ENCODE measurements at regions not wholly inside any gene's neighbourhood (a gene's known extent, or its start where the extent isn't known, plus 50 kb on each side); places are given as distances from the start of the nearest gene placed in this dataset.
"Not testable (repeated sequence)": the region's sequence is repeated elsewhere in the genome, so short reads cannot be mapped to it uniquely, and the experiment has no call there.

- Histone ChIP-seq H3K36me3 (ENCODE audit: insufficient read depth, low read length) (no peaks in the 10 kb centered on the region), H3K27me3 (ENCODE audit: insufficient read depth, low read length, poor library complexity, severe bottlenecking) (no peaks in the 10 kb centered on the region), H3K79me2 (ENCODE audit: insufficient read depth, low read length) (no peaks in the 10 kb centered on the region), H3K4me1 (ENCODE audit: insufficient read depth, low read length, poor library complexity, severe bottlenecking) (no peaks in the 10 kb centered on the region), H3K4me3 (ENCODE audit: low read length, poor library complexity, severe bottlenecking) (no peak overlapping the region), H3K4me2 (ENCODE audit: low read depth, low read length, poor library complexity, severe bottlenecking) (no peak overlapping the region), H3K9me3 (ENCODE audit: insufficient read depth, low read depth, low read length) (no peaks in the 10 kb centered on the region), H3F3A (ENCODE audit: low read depth) (no peaks in the 10 kb centered on the region), H3K9ac (ENCODE audit: low read depth, low read length, poor library complexity, severe bottlenecking) (no peak overlapping the region), H4K20me1 (ENCODE audit: insufficient read depth, low read length, poor library complexity, severe bottlenecking) (no peaks in the 10 kb centered on the region), H2AFZ (ENCODE audit: low read length) (no peak overlapping the region), H3K9me2 (replicated peaks; ENCODE audit: low read depth, low read length) (no peaks in the 10 kb centered on the region)
- TF ChIP-seq CTCF (conservative IDR thresholded peaks at IDR 0.05; ENCODE audit: low read length) (no peak), EZH2phosphoT487 (IDR thresholded peaks at IDR 0.05; ENCODE audit: borderline replicate concordance) (no peak)
Observed at GRCh38 chr3:154919226-154919625, 160.9 kb upstream of the MME start.

GRCh38 chr3:154904328-154904727 lies 175.8 kb upstream of the MME start:
- no peaks in the 10 kb centered on the region for H3K4me1 ChIP-seq (ENCODE audit: insufficient read depth, low read length, poor library complexity, severe bottlenecking)
- H3K79me2 ChIP-seq (ENCODE audit: insufficient read depth, low read length) = no peaks in the 10 kb centered on the region
- no peaks in the 10 kb centered on the region for H4K20me1 ChIP-seq (ENCODE audit: insufficient read depth, low read length, poor library complexity, severe bottlenecking)
- H3K9me3 ChIP-seq (ENCODE audit: insufficient read depth, low read depth, low read length) = no peaks in the 10 kb centered on the region
- H3F3A ChIP-seq (ENCODE audit: low read depth) = no peaks in the 10 kb centered on the region; the same call in 1 of the 2 replicates
- peak overlapping the region; percentile 20; the same call in 1 of the 2 replicates for H2AFZ ChIP-seq (ENCODE audit: low read length)
- H3K4me2 ChIP-seq (ENCODE audit: low read depth, low read length, poor library complexity, severe bottlenecking) = no peak overlapping the region
- H3K4me3 ChIP-seq (ENCODE audit: low read length, poor library complexity, severe bottlenecking) = no peak overlapping the region
- no peaks in the 10 kb centered on the region for H3K9me2 ChIP-seq (replicated peaks; ENCODE audit: low read depth, low read length)
- no peaks in the 10 kb centered on the region for H3K27me3 ChIP-seq (ENCODE audit: insufficient read depth, low read length, poor library complexity, severe bottlenecking)
- TF ChIP-seq CTCF (conservative IDR thresholded peaks at IDR 0.05; ENCODE audit: low read length) (peak; percentile 63), EZH2phosphoT487 (IDR thresholded peaks at IDR 0.05; ENCODE audit: borderline replicate concordance) (no peak)
- no peak overlapping the region for H3K9ac ChIP-seq (ENCODE audit: low read depth, low read length, poor library complexity, severe bottlenecking)
- H3K36me3 ChIP-seq (ENCODE audit: insufficient read depth, low read length) = no peaks in the 10 kb centered on the region

GRCh38 chr3:154902495-154902894 lies 177.6 kb upstream of the MME start:
- not testable (repeated sequence) for H3K27me3 ChIP-seq (ENCODE audit: insufficient read depth, low read length, poor library complexity, severe bottlenecking); H3F3A ChIP-seq (ENCODE audit: low read depth); H3K4me2 ChIP-seq (ENCODE audit: low read depth, low read length, poor library complexity, severe bottlenecking); H4K20me1 ChIP-seq (ENCODE audit: insufficient read depth, low read length, poor library complexity, severe bottlenecking); H2AFZ ChIP-seq (ENCODE audit: low read length); H3K4me3 ChIP-seq (ENCODE audit: low read length, poor library complexity, severe bottlenecking); H3K79me2 ChIP-seq (ENCODE audit: insufficient read depth, low read length); H3K36me3 ChIP-seq (ENCODE audit: insufficient read depth, low read length); H3K9ac ChIP-seq (ENCODE audit: low read depth, low read length, poor library complexity, severe bottlenecking); H3K9me2 ChIP-seq (replicated peaks; ENCODE audit: low read depth, low read length); H3K4me1 ChIP-seq (ENCODE audit: insufficient read depth, low read length, poor library complexity, severe bottlenecking); H3K9me3 ChIP-seq (ENCODE audit: insufficient read depth, low read depth, low read length)

GRCh38 chr3:154901278-154901677 lies 178.8 kb upstream of the MME start:
- no peaks in the 10 kb centered on the region for H3K4me1 ChIP-seq (ENCODE audit: insufficient read depth, low read length, poor library complexity, severe bottlenecking)
- H3F3A ChIP-seq (ENCODE audit: low read depth) = no peaks in the 10 kb centered on the region; the same call in 1 of the 2 replicates
- no peaks in the 10 kb centered on the region for H4K20me1 ChIP-seq (ENCODE audit: insufficient read depth, low read length, poor library complexity, severe bottlenecking)
- H3K9me2 ChIP-seq (replicated peaks; ENCODE audit: low read depth, low read length) = no peaks in the 10 kb centered on the region
- no peak overlapping the region for H3K4me2 ChIP-seq (ENCODE audit: low read depth, low read length, poor library complexity, severe bottlenecking)
- no peak overlapping the region for H3K9ac ChIP-seq (ENCODE audit: low read depth, low read length, poor library complexity, severe bottlenecking)
- no peaks in the 10 kb centered on the region for H3K36me3 ChIP-seq (ENCODE audit: insufficient read depth, low read length)
- no peaks in the 10 kb centered on the region for H3K9me3 ChIP-seq (ENCODE audit: insufficient read depth, low read depth, low read length)
- H3K79me2 ChIP-seq (ENCODE audit: insufficient read depth, low read length) = no peaks in the 10 kb centered on the region
- no peak for TF ChIP-seq CTCF (conservative IDR thresholded peaks at IDR 0.05; ENCODE audit: low read length)
- no peak for TF ChIP-seq EZH2phosphoT487 (IDR thresholded peaks at IDR 0.05; ENCODE audit: borderline replicate concordance)
- H2AFZ ChIP-seq (ENCODE audit: low read length) = no peak overlapping the region
- no peaks in the 10 kb centered on the region for H3K27me3 ChIP-seq (ENCODE audit: insufficient read depth, low read length, poor library complexity, severe bottlenecking)
- no peak overlapping the region for H3K4me3 ChIP-seq (ENCODE audit: low read length, poor library complexity, severe bottlenecking)
